ENCODE measurements at regions not wholly inside any gene's neighbourhood (a gene's known extent, or its start where the extent isn't known, plus 50 kb on each side); places are given as distances from the start of the nearest gene placed in this dataset.

GRCh38 chr2:106572541-106573450 lies 85.6 kb downstream of the CD8B2 start:
- DNase-seq = no peak

- no peak for DNase-seq
Measured at GRCh38 chr2:106573773-106574172, 86.6 kb downstream of the CD8B2 start.

DNA sequence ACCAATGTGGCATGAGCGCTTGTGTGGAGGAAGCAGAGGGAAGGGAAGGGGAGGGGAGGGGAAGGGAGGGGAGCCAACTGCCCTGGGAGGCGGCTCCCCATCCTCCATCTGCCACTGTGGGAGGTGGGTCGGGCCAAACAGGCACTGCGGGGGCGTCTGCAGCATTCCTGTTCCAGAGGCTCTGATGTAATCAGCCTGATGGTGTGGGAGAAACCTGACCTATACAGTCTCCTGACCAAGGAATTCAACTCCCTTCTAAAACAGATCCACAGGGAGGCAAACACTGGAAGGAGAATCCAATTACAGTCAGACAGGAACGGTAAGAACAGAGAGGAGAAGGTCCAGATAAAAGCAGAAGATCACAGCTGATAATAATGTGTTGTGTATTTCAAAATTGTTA lies 88.8 kb downstream of the CD8B2 start:
- no peak for DNase-seq

GRCh38 chr2:106577255-106577651 lies 90.1 kb downstream of the CD8B2 start:
- no peak for DNase-seq

DNA sequence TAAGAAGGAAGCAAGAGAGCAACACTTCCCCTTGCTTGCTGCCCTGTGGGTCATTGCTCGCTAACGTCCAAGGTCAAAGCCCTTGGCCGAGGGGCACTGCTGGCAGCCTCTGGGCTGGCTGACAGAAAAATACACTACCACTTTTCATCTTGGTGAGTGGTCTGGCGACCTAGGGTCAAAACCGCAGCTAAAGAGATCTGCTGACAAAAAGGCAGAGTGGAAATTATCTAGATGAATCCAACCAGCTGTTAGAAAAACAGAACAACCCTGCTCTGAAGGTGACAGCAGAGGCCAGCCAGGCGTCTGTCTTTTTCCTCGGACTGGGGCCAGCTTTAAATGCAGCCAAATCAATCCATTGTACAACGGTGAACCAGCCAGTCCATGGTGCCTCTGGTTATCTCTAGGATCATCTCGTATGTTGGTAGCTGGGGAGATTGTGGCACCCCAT lies 92.6 kb downstream of the CD8B2 start:
- no peak for DNase-seq

DNA sequence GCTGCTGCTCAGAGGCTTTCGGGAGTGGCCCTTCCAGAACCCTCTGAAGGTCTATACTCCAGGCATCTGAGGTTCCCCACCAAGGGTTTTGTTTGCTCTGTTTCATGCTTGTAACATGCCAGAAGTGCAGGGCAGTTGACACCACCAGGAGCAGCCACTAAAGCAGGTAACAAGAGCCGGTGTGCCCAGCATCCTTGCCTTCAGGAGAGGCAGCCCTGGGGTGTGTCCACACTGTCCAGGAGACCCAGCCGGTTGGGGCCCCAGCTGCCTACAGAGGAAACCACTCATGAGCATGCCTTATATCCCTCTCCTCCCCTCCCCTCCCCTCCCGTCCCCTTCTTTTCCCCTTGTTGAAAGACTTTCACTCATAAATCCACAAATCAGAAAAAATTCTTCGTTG lies 93.1 kb downstream of the CD8B2 start:
- DNase-seq = no peak

DNA sequence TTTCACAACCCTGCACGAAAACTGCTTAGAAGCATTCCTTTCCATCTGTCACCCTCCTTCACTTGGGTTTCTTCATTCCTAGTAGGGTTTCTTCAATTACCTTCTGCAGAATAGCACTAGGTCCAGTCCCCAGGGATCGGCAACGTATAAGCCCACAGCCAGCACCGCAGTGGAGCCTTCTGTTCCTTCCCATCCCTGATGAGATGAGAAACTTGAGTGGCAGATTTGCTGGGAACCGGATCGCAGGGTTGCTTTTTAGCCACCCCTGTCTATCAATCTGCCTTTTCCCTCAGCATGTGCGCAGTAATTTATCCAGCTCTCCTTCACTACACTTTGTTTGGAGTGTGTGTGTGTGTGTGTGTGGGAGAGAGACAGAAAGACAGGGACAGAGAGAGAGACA lies 94.2 kb downstream of the CD8B2 start:
- no peak for DNase-seq

DNA sequence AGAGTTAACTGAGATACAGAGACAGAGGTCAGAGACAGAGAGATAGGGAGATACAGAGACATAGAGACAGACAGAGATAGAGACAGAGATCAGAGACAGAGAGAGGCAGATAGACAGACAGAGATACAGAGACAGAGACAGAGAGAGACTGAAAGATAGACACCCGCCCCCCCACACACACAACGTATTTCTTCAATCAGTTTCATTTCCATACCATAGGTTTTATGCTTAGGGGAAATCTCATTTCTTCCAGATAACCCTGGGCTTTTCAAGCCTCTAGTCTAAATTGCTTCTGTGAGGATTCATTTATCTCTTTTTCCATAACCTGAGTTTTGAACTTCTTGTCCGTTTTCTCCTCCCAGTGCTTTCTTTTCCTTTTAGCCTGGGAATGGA lies 94.6 kb downstream of the CD8B2 start:
- DNase-seq = no peak

DNA sequence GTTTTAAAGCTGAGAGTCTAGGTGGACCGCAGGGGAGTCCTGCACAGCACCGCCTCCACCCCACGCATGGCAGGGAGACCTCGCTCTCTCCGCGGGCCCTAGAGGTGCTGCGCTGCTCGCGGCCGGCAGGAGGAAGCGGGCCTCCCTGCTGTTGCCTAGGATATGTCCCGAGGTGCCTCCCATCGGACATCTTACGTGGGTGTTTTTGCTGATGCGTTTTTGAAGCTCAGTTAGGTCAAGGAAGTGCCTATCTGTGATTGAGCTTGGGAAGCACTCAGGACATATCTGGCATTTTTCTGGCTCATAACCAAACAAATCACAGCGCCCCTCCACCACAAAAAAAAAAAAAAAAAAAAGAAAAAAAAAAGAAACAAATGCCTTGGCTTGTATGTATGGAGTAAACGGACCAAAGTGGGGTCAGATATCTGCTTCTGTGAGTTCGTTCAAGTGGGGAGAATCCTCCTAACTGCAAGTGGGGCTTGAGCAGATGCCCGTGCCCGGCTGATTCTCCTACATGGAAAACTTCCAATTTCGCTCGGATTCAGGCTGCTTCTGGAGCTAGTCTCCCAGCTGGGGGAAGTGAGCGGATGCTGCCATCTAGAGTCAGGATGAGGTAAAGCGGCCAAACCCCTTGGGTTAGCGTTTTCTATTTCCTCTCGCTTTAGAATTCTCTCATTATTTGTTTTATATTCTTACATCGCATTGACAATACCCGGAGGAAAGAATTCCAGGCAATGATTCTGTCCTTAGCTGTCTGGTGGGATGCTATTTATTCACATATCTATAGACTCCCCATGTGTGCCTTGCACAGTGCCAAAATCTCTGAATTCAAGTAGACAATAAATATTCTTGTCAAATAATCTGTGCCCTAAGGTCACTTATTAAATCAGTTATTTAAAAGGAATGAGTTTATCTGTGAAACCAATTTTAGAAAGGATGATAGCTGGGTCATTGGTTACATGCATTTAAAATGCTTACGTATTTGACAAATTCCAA lies 95.3 kb downstream of the CD8B2 start:
- peak; percentile 88 for DNase-seq

DNA sequence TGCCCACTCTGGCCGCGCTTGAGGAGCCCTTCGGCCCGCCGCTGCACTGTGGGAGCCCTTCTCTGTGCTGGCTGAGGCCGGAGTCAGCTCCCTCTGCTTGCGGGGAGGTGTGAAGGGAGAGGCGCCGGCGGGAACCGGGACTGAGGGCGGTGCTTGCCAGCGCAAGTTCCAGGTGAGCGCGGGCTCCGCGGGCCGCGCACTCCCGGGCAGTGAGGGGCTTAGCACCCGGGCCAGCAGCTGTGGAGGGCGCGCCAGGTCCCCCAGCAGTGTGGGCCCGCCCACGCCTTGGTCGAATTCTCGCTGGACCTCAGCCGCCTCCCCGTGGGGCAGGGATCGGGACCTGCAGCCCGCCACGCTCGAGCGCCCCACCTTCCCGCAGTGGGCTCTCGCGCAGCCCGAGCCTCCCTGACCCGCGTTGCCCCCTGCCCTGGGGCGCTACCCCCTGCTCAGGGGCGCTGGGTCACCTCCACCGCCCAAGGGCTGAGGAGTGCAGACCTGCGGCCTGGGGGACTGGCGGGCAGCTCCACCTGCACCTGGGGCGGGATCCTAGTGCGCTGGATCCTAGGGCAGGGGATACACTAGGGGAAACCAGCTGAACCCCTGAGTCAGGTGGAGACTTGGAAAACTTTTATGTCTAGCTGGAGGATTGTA lies 97.3 kb downstream of the CD8B2 start:
- DNase-seq = no peak

DNA sequence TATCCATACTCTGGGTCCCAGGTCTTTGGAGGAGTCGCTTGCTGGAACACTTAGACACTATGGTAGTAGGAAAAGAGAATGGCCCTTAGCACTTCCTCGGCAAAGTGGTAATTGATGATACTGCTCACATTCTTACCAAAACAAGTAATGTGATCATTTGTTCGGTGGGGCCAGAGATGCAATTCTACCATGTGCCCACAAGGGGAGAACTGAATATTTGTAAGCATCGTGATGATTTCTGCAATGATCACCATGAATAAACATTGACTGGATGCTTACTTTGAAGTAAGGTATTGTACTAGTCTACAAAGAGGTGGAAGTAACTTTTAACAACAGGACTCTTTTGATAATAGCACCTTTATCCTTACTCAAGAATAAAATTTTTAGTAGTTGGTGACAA lies 109.7 kb downstream of the CD8B2 start:
- DNase-seq = no peak

- DNase-seq = no peak
Measured at GRCh38 chr2:106599540-106599939, 112.4 kb downstream of the CD8B2 start.

- no peak for DNase-seq
Measured at GRCh38 chr2:106602042-106602441, 114.9 kb downstream of the CD8B2 start.

GRCh38 chr2:106606652-106607051 lies 119.5 kb downstream of the CD8B2 start:
- no peak for DNase-seq

DNA sequence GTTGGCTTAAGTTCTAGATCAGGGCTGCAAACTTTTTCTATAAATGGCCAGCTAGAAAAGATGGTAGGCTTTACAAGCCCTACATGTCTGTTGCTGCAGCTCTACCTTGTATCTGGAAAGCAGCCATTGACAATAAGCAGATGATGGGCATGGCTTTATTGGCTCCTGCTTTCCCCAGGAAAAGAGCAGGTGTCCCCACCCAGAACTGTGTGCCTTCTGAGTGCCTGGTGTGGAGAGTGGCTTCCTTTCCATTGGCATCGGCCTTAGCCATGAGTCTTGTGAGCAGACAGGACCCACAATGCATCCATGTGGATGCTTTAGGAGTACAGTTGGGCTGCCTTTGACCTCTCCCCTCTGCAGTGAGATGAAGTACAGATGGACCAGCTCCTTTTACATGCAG lies 120.2 kb downstream of the CD8B2 start:
- DNase-seq = no peak

GRCh38 chr2:106609780-106610179 lies 122.6 kb downstream of the CD8B2 start:
- no peak for DNase-seq

DNA sequence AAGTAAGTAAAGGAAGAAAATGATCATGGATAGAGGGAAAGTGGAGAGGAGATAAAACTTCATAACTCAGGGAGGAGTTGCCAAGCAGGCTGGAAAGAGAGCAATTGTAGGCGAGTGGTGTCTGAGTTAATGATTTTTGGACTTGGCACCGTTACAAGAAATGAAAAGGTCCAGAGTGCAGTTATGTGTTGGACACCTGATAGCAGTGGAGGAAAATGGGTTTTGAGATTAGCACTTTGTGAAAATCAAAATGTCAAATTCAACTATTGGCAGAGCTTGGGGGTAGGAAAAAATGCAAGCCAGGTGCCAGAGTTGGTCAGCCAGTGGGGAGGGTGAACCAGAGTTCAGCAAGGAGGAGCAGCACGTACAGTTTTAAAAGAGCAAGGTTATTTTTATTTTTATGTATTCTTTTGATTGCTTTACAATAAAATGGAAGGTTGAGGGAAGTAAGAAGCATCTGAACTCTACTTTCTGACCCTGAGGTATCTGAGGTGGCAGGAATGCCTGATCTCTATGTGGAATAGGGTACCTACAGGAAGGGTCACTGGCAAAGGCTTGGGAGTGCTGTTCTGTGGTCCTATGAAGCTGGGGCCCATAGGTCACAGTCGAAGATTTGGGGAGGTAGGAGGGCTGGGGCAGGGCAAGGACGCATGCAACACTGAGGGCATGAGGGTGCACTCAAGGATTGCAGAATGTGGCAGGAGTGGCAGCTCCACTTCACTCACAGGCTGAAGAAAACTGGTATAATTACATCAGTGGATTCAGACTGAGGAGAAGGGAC lies 127.5 kb downstream of the CD8B2 start:
- DNase-seq = no peak

- DNase-seq = no peak
Measured at GRCh38 chr2:106618614-106619013, 131.4 kb downstream of the CD8B2 start.

GRCh38 chr2:106623456-106623855 lies 136.3 kb downstream of the CD8B2 start:
- no peak for DNase-seq

GRCh38 chr2:106624787-106625380 lies 137.7 kb downstream of the CD8B2 start:
- no peak for DNase-seq

- DNase-seq = no peak
Measured at GRCh38 chr2:106628377-106628776, 141.2 kb downstream of the CD8B2 start.

DNA sequence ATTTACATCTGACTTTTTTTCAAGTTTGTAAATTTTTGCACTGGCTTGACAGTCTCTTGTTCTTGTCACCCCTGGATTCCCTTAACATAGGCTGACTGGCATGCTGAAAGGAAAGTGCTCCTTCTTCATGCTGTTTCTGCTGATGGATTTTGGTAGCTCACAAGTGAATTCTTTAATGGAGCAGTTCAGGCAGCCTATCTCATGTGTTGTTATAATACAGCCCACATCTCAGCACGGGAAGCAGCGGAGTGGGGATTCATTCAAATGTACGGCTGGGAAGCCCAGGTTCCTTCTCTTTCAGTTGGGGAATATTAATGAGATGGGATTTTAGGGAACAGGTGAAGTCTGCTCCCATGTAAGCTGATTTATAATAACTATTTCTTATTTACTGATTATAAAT lies 142.8 kb downstream of the CD8B2 start:
- DNase-seq = no peak
